ENCODE measurements at regions not wholly inside any gene's neighbourhood (a gene's known extent, or its start where the extent isn't known, plus 50 kb on each side); places are given as distances from the start of the nearest gene placed in this dataset.

GRCh38 chr1:95496307-95496706, 262.3 kb downstream of the RWDD3 start:
- no peak overlapping the region for H3K27ac ChIP-seq (ENCODE audit: low read length)
- no peak overlapping the region for H3K4me3 ChIP-seq (ENCODE audit: low read length)
- DNase-seq = no peak
- no peak overlapping the region for H2AFZ ChIP-seq (ENCODE audit: low read length)
- no peaks in the 10 kb centered on the region for H4K20me1 ChIP-seq (ENCODE audit: insufficient read depth, low read depth, low read length)
- H3K9me3 ChIP-seq (ENCODE audit: low read length) = no peaks in the 10 kb centered on the region
- no peak overlapping the region for H3K4me2 ChIP-seq (ENCODE audit: low read depth, low read length, poor library complexity, severe bottlenecking)
- no peaks in the 10 kb centered on the region for H3K79me2 ChIP-seq (ENCODE audit: low read length)
- no peak overlapping the region for H3K9ac ChIP-seq (ENCODE audit: low read length)
- H3K27me3 ChIP-seq (ENCODE audit: low read length) = no peaks in the 10 kb centered on the region
- no peaks in the 10 kb centered on the region for H3K36me3 ChIP-seq (ENCODE audit: insufficient read depth, low read length)
- H3K4me1 ChIP-seq (ENCODE audit: low read length) = no peaks in the 10 kb centered on the region
- 0 out of 2 replicates have a peak, but pooled peaks cover 5% of the 10 kb centered on the region for H3K9me2 ChIP-seq (replicated peaks; ENCODE audit: insufficient read depth, low read length)

- Histone ChIP-seq H3K4me1 (ENCODE audit: low read length) (no peaks in the 10 kb centered on the region), H4K20me1 (ENCODE audit: insufficient read depth, low read depth, low read length) (no peaks in the 10 kb centered on the region), H3K27ac (ENCODE audit: low read length) (no peak overlapping the region), H3K36me3 (ENCODE audit: insufficient read depth, low read length) (no peaks in the 10 kb centered on the region), H3K27me3 (ENCODE audit: low read length) (no peaks in the 10 kb centered on the region), H3K9ac (ENCODE audit: low read length) (no peak overlapping the region), H3K79me2 (ENCODE audit: low read length) (no peaks in the 10 kb centered on the region), H3K9me3 (ENCODE audit: low read length) (no peaks in the 10 kb centered on the region), H2AFZ (ENCODE audit: low read length) (no peak overlapping the region), H3K9me2 (replicated peaks; ENCODE audit: insufficient read depth, low read length) (0 out of 2 replicates have a peak, but pooled peaks cover 5% of the 10 kb centered on the region), H3K4me2 (ENCODE audit: low read depth, low read length, poor library complexity, severe bottlenecking) (no peak overlapping the region), H3K4me3 (ENCODE audit: low read length) (no peak overlapping the region)
- DNase-seq = no peak
These were observed 262.8 kb downstream of the RWDD3 start for GRCh38 chr1:95496773-95497172.

- Histone ChIP-seq H4K20me1 (ENCODE audit: insufficient read depth, low read depth, low read length) (no peaks in the 10 kb centered on the region), H3K27ac (ENCODE audit: low read length) (no peak overlapping the region), H3K4me3 (ENCODE audit: low read length) (no peak overlapping the region), H3K27me3 (ENCODE audit: low read length) (no peaks in the 10 kb centered on the region), H3K9ac (ENCODE audit: low read length) (no peak overlapping the region), H3K9me2 (replicated peaks; ENCODE audit: insufficient read depth, low read length) (0 out of 2 replicates have a peak, but pooled peaks cover 5% of the 10 kb centered on the region), H3K36me3 (ENCODE audit: insufficient read depth, low read length) (no peaks in the 10 kb centered on the region), H3K4me2 (ENCODE audit: low read depth, low read length, poor library complexity, severe bottlenecking) (no peak overlapping the region), H3K9me3 (ENCODE audit: low read length) (no peaks in the 10 kb centered on the region), H3K4me1 (ENCODE audit: low read length) (no peaks in the 10 kb centered on the region), H3K79me2 (ENCODE audit: low read length) (no peaks in the 10 kb centered on the region), H2AFZ (ENCODE audit: low read length) (no peak overlapping the region)
- no peak for DNase-seq
These were observed 263.6 kb downstream of the RWDD3 start for GRCh38 chr1:95497566-95497965.

GRCh38 chr1:95503278-95504030, 269.4 kb downstream of the RWDD3 start:
- Histone ChIP-seq H4K20me1 (ENCODE audit: insufficient read depth, low read depth, low read length) (no peaks in the 10 kb centered on the region), H3K36me3 (ENCODE audit: insufficient read depth, low read length) (no peaks in the 10 kb centered on the region), H3K9me3 (ENCODE audit: low read length) (no peaks in the 10 kb centered on the region), H3K27ac (ENCODE audit: low read length) (no peak overlapping the region), H3K9ac (ENCODE audit: low read length) (no peak overlapping the region), H3K4me1 (ENCODE audit: low read length) (no peaks in the 10 kb centered on the region), H3K27me3 (ENCODE audit: low read length) (no peaks in the 10 kb centered on the region), H2AFZ (ENCODE audit: low read length) (no peak overlapping the region), H3K79me2 (ENCODE audit: low read length) (no peaks in the 10 kb centered on the region), H3K9me2 (replicated peaks; ENCODE audit: insufficient read depth, low read length) (no peaks in the 10 kb centered on the region), H3K4me3 (ENCODE audit: low read length) (no peak overlapping the region), H3K4me2 (ENCODE audit: low read depth, low read length, poor library complexity, severe bottlenecking) (no peak overlapping the region)
- no peak for DNase-seq

GRCh38 chr1:95504321-95504720, 270.3 kb downstream of the RWDD3 start:
- Histone ChIP-seq H3K4me1 (ENCODE audit: low read length) (no peaks in the 10 kb centered on the region), H3K9me2 (replicated peaks; ENCODE audit: insufficient read depth, low read length) (no peaks in the 10 kb centered on the region), H2AFZ (ENCODE audit: low read length) (no peak overlapping the region), H3K79me2 (ENCODE audit: low read length) (no peaks in the 10 kb centered on the region), H3K9ac (ENCODE audit: low read length) (no peak overlapping the region), H3K27ac (ENCODE audit: low read length) (no peak overlapping the region), H3K4me3 (ENCODE audit: low read length) (no peak overlapping the region), H3K36me3 (ENCODE audit: insufficient read depth, low read length) (no peaks in the 10 kb centered on the region), H4K20me1 (ENCODE audit: insufficient read depth, low read depth, low read length) (no peaks in the 10 kb centered on the region), H3K4me2 (ENCODE audit: low read depth, low read length, poor library complexity, severe bottlenecking) (no peak overlapping the region), H3K27me3 (ENCODE audit: low read length) (no peaks in the 10 kb centered on the region), H3K9me3 (ENCODE audit: low read length) (no peaks in the 10 kb centered on the region)
- DNase-seq = no peak

GRCh38 chr1:95506736-95507414, 272.9 kb downstream of the RWDD3 start:
- H3K9me3 ChIP-seq (ENCODE audit: low read length) = no peaks in the 10 kb centered on the region
- H3K27ac ChIP-seq (ENCODE audit: low read length) = no peak overlapping the region
- no peak overlapping the region for H2AFZ ChIP-seq (ENCODE audit: low read length)
- no peaks in the 10 kb centered on the region for H3K36me3 ChIP-seq (ENCODE audit: insufficient read depth, low read length)
- H4K20me1 ChIP-seq (ENCODE audit: insufficient read depth, low read depth, low read length) = no peaks in the 10 kb centered on the region
- no peak for DNase-seq
- no peaks in the 10 kb centered on the region for H3K79me2 ChIP-seq (ENCODE audit: low read length)
- H3K9me2 ChIP-seq (replicated peaks; ENCODE audit: insufficient read depth, low read length) = no peaks in the 10 kb centered on the region
- H3K4me1 ChIP-seq (ENCODE audit: low read length) = no peaks in the 10 kb centered on the region
- H3K4me2 ChIP-seq (ENCODE audit: low read depth, low read length, poor library complexity, severe bottlenecking) = no peak overlapping the region
- H3K27me3 ChIP-seq (ENCODE audit: low read length) = no peaks in the 10 kb centered on the region
- no peak overlapping the region for H3K4me3 ChIP-seq (ENCODE audit: low read length)
- H3K9ac ChIP-seq (ENCODE audit: low read length) = no peak overlapping the region

GRCh38 chr1:95509989-95510388, 276.0 kb downstream of the RWDD3 start:
- Histone ChIP-seq H3K4me2 (ENCODE audit: low read depth, low read length, poor library complexity, severe bottlenecking) (no peak overlapping the region), H3K4me3 (ENCODE audit: low read length) (no peak overlapping the region), H3K36me3 (ENCODE audit: insufficient read depth, low read length) (no peaks in the 10 kb centered on the region), H3K9me2 (replicated peaks; ENCODE audit: insufficient read depth, low read length) (no peaks in the 10 kb centered on the region), H3K9ac (ENCODE audit: low read length) (no peak overlapping the region), H3K9me3 (ENCODE audit: low read length) (no peaks in the 10 kb centered on the region), H4K20me1 (ENCODE audit: insufficient read depth, low read depth, low read length) (no peaks in the 10 kb centered on the region), H3K79me2 (ENCODE audit: low read length) (no peaks in the 10 kb centered on the region), H3K27ac (ENCODE audit: low read length) (no peak overlapping the region), H3K27me3 (ENCODE audit: low read length) (no peaks in the 10 kb centered on the region), H2AFZ (ENCODE audit: low read length) (no peak overlapping the region), H3K4me1 (ENCODE audit: low read length) (no peaks in the 10 kb centered on the region)
- DNase-seq = no peak

- no peaks in the 10 kb centered on the region for H3K36me3 ChIP-seq (ENCODE audit: insufficient read depth, low read length)
- no peak overlapping the region for H2AFZ ChIP-seq (ENCODE audit: low read length)
- no peak for DNase-seq
- no peak overlapping the region for H3K4me3 ChIP-seq (ENCODE audit: low read length)
- no peak overlapping the region for H3K9ac ChIP-seq (ENCODE audit: low read length)
- H3K27ac ChIP-seq (ENCODE audit: low read length) = no peak overlapping the region
- no peaks in the 10 kb centered on the region for H3K27me3 ChIP-seq (ENCODE audit: low read length)
- H3K4me1 ChIP-seq (ENCODE audit: low read length) = no peaks in the 10 kb centered on the region
- H3K9me2 ChIP-seq (replicated peaks; ENCODE audit: insufficient read depth, low read length) = no peaks in the 10 kb centered on the region
- no peak overlapping the region for H3K4me2 ChIP-seq (ENCODE audit: low read depth, low read length, poor library complexity, severe bottlenecking)
- H3K79me2 ChIP-seq (ENCODE audit: low read length) = no peaks in the 10 kb centered on the region
- H4K20me1 ChIP-seq (ENCODE audit: insufficient read depth, low read depth, low read length) = no peaks in the 10 kb centered on the region
- H3K9me3 ChIP-seq (ENCODE audit: low read length) = no peaks in the 10 kb centered on the region
These were observed 278.9 kb downstream of the RWDD3 start for GRCh38 chr1:95512925-95513324.
